ENCODE measurements at regions not wholly inside any gene's neighbourhood (a gene's known extent, or its start where the extent isn't known, plus 50 kb on each side); places are given as distances from the start of the nearest gene placed in this dataset.

DNA sequence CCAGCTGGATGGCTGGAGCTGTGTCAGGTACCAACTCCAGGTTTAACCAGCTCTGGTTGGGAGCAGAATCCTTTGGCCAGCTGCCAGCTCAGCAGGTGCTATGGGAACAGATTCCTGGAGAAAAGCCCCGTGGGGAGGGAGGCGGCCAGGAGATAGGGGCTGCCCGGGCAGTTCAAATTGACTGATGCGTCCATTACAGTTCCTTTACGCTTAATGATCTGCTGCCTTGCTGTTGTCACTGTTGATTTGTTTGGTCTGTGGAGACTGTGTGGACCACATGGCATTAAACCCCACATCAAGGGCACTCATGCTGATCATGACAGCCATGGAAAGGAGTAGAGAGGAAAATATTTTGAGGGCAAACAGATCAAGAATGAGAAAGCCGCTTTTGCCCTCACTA lies 200.0 kb downstream of the TSN start:
- in situ Hi-C loops (cut with HindIII; ENCODE audit: low sequenced_read_pairs) = no loop called here

DNA sequence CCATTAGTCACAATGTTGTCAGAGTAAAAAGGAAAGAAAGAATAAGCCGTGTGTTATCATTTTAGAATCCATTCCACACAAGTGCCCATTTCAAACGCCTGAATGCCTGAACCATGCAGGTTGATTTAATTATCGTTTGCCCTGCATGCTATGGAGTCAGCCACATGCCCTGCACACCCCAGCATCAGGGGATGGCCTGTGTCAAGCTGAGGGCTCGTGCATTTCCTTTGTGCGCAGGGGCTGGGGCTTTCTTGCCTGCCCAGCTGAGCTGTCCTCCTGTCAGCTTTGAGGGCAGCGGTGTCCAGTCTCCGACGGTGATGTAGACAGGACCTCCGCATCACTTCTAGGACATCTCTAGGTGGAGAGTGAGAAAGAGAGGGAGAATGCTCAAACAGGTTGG lies 200.4 kb downstream of the TSN start:
- in situ Hi-C loops (cut with HindIII; ENCODE audit: low sequenced_read_pairs) = no loop called here

DNA sequence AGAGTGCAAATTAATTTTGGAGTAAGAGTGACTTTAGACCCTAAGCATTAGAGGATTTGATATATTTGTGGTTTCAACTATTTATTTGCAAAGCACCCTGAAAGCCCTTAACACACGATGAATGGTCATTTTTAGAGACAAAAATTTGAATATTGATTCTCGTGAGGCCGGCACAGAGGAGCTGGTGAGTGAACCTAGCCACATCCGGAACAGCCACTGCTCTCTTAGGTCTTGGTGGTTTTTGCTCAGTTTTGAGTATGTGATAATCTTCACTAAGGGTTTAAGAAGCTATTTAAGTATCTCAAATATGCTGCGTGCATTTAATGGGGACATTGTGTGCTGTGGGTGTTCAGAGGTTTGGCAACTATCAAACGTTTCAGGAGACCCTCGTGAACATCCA lies 204.8 kb downstream of the TSN start:
- in situ Hi-C loops (cut with HindIII; ENCODE audit: low sequenced_read_pairs) = no loop called here

DNA sequence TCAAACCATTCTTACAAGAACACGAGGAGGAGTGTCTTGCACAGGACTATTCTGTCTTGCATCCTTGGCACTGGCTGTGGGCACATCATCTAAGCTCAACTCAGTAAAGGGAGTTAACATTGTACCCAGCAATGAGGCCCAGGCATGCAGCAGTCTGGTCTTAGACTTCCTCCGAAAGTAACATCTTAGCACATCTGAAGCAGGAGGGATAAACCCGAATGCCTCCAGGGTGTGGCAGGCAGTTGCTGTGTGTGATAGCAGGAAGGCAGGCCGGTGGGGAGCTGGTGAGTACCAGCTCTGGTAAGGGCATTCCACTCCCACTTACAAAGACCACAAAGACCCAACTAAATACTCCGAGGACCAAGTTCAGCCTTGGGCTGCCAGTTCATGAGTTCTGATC lies 206.3 kb downstream of the TSN start:
- in situ Hi-C loops (cut with HindIII; ENCODE audit: low sequenced_read_pairs) = no loop called here

DNA sequence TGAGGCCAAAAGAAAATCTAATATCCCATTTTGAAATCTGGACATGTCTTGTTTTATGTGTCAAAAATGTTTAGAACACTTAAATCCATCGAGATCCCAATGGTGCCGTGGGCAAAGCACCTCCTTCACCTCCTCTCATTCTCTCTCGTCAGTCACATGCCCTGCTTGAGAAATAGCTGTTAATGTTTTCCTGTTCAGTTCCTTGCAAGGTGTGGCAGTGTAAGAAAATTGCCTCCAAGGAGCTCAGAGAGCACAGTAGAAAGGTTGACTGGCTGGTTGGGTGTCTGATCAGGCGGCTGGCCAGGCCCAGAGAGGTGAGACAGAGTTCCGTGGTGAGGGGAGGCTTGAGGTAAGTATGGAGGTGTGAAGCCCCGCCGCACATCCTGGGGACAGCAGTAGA lies 210.2 kb downstream of the TSN start:
- in situ Hi-C loops (cut with HindIII; ENCODE audit: low sequenced_read_pairs) = no loop called here

DNA sequence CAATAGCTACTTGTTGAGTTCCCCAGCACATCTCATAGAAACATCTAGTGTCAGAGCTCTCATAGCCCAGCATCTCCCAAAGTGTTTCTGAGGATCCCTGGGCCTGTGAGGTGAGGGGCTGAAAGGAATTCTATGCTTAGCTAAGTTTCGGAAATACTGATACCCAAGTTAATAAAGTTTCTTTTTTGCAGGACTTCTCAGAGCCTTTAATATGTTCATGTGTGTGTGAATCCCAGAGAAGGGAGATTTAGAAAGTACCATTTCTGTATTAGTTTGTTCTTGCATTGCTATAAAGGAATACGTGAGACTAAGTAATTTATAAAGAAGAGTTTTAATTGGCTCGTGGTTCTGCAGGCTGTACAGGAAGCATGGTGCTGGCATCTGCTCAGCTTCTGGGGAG lies 211.2 kb downstream of the TSN start:
- in situ Hi-C loops (cut with HindIII; ENCODE audit: low sequenced_read_pairs) = no loop called here

DNA sequence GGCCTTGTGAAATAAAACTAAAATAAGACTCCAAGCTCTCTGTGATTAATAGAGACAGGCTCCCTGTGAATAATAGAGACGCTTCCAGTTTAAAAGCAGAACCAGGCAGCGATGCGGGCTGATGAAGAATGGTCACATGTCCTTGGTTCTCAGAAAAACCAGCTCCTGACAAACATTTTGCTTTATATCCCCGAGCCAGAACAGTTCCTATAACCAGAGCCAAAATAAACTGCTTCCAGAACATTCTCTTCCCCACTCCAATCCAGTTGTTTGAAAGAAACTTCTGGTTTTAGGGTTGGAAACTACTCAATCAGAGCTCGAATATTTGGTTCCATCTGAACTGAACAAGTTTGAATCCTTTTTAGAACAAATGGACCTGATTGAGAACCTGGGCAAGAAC lies 213.7 kb downstream of the TSN start:
- in situ Hi-C loops (cut with HindIII; ENCODE audit: low sequenced_read_pairs) = no loop called here

DNA sequence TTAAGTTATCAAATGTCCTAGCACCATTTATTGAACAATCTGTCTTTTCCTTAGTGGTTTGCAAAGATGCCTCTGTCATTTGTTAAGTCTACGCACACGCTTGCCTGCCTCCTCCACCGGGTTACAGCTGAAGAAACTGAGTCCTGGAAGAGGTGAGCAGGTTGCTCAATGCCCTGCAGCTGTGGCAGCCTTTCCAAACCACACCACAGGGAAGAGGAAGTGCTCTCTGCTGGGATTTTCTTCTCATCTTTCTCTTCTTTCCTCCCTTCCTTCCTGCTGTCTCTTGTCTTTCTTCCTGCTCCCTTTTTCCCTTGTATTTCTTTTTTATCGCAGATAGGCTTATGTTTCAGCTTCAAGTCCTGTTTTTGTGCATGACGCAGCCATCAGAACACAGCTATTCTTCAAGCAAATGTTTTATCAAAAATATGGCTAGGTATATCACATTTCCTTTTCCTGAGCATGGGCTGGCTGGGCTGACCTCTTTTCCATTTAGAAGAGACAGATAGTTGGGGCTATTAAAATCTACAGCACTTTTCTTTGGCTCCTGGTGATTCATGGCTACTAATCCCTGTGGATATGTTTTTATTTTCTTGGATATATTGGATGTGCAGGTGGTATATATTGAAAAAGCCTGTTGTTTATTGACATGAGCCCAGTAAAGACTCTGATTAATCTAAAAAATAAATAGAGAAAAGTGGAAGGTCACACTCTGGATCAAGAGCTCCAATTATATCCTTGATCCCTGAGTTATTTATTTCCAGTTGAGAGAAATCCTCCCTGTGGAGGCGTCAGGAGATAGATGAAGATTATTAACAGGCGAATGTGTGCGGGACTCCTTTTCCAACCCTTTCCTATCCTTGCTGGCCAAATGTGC lies 214.6 kb downstream of the TSN start:
- in situ Hi-C loops (cut with HindIII; ENCODE audit: low sequenced_read_pairs) = no loop called here

DNA sequence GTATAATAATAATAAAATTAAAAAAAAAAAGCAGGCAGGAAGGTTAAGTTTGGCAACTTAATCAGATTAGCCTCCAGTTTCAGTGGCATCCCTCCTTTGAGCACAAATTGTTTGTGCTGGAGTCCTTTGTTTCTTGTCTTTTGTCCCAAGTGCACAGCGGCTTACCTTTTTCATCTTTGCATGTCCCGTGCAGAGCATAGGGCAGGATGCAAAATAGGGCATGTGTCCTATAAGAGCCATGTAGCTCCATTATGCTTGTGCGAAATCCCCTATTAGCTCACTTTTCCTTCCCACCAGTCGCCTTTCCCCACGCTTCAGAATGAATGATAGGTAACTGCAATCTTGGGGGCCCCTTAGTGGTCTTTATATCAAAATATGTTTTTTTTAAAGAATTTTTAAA lies 216.8 kb downstream of the TSN start:
- in situ Hi-C loops (cut with HindIII; ENCODE audit: low sequenced_read_pairs) = no loop called here

DNA sequence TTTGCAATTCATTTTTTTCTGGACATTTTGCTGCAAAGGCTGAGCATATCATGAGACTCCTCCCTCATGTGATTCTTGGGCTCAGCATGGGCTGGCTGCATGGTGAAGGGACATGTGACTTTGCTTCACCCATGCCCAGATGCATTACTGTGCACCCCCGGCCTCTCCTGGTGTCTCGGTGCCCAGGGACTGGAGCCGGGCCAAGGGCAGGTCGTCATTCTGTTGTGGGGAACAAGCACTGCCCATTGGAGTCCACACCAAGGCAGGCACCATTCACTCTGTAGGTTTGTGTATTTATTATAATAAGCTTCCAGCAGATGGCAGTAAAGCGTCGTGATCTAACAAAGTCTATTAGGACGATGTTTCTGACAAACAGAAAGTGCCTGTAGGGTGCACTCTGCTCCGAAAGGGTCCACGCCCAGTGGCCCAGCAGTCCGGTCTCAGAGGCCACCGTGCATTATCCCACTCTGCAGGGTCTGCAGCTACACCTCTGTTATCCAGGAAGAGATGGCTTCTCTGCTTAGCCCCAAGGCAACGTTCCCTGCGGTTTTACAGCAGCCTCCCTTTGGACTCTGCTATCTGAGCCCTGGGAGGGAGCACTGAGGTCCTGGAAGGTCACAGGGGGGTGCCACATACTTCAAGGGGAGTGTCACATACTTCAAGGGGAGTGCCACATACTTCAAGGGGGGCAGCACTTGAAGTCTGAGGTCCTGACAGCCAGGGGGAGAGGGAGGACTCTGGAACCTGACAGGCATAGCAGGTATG lies 219.6 kb downstream of the TSN start:
- in situ Hi-C loops (cut with HindIII; ENCODE audit: low sequenced_read_pairs) = no loop called here

DNA sequence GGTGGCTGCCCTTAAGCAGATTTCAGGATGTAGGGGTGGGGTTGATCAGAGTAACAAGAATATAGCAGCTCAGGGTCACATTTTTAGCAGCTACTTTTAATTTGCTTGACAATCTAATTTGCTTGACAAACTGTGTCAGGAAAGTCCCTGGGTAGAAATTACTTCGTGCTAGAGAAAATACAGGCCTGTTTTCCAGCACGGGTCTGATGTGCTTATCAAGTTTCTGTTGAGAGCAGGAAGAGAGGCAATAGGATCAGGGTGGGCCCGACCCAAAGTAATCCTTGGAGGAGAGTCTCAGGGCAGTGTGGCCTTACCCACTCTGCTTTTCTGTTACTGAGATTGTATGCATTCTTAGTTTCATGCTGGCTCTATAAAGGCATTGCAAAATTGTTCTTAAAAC lies 221.5 kb downstream of the TSN start:
- in situ Hi-C loops (cut with HindIII; ENCODE audit: low sequenced_read_pairs) = no loop called here

DNA sequence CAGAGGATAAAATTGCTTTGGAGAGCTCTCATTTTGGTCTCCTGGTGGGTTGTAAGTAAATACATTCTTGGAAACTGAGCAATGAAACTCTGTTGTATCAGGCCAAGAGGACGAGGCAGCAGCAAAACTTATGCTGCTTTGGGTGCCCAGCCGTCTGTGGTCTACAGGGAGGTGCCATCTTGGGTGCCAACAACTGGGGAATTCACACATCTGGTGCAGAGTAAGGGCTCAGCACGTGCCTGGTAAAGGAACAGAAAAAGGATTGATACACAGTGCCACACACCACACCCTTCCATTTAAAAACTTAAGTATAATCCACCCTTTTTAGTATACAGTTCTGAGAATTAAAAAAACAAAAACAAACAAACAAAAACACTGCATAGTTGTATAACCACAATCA lies 221.9 kb downstream of the TSN start:
- in situ Hi-C loops (cut with HindIII; ENCODE audit: low sequenced_read_pairs) = no loop called here

DNA sequence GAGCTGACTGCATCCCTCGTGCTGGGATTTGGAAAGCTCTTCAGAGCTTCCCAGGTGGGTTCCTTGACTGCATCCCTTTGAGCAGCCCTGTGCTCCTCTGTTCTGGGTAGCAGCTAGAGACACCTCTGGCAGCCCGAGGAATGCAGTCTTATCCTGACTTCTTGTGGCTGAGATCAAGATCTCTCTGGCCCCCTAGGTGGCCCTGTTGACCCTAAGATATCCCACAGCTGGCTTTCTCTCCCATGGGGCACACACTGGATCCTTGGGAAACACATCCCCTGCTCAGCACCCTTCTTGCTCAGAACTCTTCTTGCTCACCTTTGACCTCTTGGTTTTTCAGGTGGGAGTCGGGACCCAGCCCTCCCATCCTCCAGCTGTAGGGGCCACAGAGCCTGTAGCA lies 237.2 kb downstream of the TSN start:
- in situ Hi-C loops (cut with HindIII; ENCODE audit: low sequenced_read_pairs) = no loop called here

DNA sequence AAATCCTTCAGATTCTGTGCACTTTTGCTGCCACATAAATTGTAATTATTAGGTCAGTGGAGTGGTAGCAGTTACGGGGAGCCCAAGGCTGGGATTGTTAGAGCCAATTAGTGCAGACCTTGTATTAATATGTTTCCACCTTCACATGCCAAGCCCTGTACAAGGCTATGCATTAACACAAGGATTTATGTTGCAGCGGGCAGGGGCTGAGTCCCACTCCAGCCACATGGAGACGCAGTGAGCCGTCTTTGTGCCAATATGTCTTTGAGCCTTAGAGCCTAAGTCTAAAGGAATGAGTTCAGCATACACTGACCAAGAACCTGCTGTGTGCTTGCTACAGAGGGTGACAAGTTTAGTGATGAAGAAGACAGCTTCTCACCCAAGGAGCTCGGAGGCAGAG lies 238.2 kb downstream of the TSN start:
- in situ Hi-C loops (cut with HindIII; ENCODE audit: low sequenced_read_pairs) = no loop called here

DNA sequence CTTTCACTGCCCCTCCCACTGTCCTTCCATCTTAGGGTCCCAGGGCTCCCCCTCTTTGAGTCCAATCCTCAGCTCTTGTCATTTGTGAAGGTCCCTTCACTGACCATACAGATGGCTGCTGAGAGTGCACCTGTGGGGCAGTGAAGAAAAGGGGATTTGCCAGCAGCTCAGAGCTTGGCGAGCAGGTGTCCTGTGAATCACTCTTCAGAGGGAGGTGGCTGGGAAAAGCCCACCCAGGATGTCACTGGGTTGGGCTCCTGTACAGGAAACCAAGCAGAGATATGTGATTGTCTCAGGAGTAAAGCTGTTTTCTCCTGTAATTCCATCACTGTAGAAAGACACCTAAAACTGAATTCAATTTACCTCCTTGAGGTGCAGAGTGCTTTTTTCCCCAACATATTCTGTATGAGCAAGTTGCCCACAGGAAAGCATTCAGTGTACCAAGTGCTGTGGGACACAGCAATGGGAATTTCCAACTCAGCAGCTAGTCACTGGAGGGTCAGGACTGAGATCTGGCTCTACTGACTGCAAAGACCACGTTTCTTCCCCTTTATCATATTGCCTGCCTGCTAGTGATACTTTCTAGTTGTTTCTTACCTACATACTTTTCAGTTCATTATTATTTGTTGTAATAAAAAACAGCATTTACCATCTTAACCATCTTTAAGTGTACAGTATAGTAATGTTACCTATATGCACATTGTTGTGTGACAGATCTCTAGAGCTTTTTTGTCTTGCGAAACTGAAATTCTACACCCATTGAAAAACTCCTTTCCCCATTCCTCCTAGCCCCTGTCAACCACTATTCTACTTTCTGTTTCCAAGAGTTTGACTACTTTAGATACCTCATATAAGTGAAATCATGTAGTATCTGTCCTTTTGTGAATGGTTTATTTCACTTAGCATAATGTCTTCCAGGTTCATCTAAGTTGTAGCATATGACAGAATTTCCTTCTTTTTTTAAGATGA lies 239.1 kb downstream of the TSN start:
- in situ Hi-C loops (cut with HindIII; ENCODE audit: low sequenced_read_pairs) = no loop called here

DNA sequence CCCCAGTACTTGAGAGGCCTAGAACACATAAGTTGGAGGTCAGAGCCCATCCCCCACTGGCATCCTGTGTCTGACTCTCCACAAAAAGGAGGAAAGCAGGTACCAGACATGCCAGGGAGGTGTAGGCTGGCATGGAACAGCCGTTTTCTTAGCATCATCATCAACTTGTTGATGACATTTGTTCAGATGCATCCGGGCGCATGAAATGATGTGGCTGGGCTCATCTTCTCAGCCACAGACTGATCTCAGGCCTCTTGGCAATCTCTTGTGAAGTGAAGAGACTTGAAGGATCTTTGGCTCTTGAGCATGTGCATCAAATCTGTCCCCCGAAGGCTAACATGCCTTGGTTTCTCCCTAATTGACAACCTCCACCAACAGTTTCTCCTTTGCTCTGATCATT lies 243.3 kb downstream of the TSN start:
- in situ Hi-C loops (cut with HindIII; ENCODE audit: low sequenced_read_pairs) = no loop called here

DNA sequence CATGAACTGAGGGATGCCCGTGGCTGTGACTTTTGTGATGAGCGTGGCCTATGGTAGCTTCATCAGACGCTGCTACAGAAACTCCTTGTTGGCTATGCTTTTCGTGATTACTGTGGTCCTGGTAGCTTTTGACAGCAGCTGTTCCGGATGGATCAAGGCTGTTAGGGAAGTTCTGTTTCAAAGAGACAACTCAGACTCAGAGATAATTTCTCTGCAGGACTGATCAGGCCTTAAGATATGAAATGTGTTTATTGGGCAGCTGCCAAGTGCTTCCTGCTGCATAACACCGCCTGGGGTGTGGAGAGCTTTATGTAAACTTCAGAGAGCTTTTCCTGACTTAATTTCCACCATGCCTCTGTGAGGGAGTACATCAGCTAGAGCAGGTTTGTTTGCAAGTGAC lies 243.8 kb downstream of the TSN start:
- in situ Hi-C loops (cut with HindIII; ENCODE audit: low sequenced_read_pairs) = no loop called here

DNA sequence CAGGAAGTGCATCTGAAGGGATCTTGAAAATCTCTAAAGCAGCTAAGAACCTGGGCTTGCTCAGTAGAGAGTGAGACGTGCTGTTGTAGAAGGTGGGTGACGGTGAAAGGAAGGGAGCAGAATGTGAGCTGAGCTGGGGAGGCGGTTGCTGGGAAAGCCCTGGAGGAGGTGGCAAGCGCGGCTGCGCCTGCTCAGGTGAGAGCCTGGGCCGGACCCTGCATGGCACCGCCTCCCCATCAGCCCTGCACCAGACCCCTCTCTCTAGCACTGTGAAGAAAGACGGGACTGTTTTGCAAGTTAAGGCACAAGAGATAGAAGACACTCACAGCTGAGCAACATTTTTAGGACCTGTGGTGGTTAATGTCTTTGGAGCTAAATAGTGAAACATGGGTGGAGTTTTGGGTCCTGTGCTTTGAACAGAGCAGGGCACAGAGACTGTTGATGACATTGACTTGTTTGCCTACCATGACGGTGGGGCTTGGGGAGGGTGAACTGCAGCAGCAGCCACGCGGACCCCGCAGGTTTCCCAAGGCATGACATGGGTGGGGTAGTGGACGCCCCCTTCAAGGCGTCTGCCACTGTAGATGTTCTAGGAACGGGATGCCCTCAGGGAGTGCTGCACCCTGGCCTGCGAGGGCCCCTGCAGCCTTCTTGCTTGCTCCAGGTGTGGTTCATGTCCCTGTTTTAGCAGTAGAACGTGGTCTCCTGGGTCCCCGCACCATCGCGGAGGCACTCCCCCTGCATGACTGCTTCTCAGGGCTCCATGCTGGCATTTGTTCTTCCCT lies 245.3 kb downstream of the TSN start:
- in situ Hi-C loops (cut with HindIII; ENCODE audit: low sequenced_read_pairs) = no loop called here

DNA sequence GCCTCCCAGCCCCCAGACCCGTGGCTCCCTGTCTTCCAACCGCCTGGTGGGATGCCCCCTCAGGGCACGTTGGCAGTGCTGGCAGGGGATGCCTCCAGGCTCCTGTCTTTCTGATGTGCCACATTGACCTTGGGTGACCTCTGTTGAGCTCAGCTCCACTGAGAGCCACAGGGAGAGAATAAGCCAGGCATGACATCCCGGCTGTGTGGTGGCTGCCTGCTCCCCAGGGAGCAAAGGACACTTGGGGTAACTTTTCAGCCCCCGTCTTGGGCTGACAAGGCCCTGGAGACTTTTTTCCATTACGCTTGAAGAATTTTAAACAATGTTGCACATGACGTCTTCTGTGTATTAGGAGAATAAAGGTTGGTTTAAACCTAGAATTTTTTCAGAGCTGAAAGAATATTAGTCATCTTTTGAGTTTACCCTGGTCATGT lies 246.0 kb downstream of the TSN start:
- in situ Hi-C loops (cut with HindIII; ENCODE audit: low sequenced_read_pairs) = no loop called here

DNA sequence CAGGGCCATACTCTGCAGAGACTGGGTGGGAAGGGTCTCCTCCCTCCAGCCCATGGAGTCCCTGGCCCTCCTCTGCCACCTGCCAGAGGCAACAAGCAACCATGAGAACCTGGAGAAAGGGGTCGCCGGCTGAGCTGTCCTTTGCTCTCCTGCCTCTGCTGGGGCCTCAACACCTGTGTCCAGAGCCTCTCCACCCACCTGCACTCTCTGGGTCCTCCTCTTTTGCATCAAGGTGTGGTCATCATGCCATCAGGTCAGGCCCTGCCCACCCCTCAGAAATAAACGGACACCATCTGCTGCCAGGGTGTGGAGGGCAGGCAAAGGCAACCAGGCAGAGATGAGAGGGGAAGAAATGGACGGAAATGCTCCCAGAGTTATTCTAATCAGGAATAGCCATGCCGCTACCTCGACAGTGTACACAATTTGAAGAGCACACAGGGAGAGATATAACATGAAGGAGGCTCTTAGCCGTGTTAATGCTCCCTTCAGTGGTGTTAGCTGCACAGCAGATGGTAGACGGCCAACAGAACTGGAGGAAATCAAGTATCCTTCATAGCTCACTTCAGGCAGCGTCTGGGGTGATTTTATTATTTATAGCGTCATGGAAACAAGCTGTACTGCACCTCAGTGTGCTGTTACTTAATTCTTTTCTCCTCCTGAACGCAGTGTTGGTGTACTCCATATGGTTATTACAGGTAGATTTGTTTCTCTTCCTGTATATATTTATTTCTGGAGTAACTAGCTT lies 247.9 kb downstream of the TSN start:
- in situ Hi-C loops (cut with HindIII; ENCODE audit: low sequenced_read_pairs) = no loop called here

All from endothelial cell of hepatic sinusoid (primary cell).